ENCODE measurements at regions not wholly inside any gene's neighbourhood (a gene's known extent, or its start where the extent isn't known, plus 50 kb on each side); places are given as distances from the start of the nearest gene placed in this dataset.

GRCh38 chr7:18081617-18082016 is 54.0 kb upstream of the PRPS1L1 start:
- no peak for DNase-seq (ENCODE audit: low spot score)

DNA sequence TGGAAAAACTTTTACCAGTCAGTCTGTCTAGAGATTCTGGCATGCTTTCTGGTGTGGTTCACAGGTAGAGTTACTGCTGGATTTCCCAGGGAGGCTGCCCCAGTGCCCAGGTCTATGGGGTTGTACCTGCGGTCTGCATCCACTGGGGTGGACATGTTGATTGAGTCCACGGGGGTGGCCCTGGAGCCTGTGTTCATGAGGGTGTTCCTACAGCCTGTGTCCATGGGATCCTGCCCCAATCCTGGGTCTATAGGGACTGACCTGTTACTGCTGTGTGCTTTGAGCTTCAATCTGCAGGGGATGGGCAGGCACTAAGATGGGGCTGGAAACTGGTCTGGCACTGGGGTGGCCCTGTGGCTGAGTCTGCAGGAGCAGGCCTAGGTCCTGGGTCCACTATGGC is 54.5 kb upstream of the PRPS1L1 start:
- DNase-seq (ENCODE audit: low spot score): no peak

GRCh38 chr7:18086165-18087025 is 58.7 kb upstream of the PRPS1L1 start:
- DNase-seq (ENCODE audit: low spot score): peak; percentile 69

DNA sequence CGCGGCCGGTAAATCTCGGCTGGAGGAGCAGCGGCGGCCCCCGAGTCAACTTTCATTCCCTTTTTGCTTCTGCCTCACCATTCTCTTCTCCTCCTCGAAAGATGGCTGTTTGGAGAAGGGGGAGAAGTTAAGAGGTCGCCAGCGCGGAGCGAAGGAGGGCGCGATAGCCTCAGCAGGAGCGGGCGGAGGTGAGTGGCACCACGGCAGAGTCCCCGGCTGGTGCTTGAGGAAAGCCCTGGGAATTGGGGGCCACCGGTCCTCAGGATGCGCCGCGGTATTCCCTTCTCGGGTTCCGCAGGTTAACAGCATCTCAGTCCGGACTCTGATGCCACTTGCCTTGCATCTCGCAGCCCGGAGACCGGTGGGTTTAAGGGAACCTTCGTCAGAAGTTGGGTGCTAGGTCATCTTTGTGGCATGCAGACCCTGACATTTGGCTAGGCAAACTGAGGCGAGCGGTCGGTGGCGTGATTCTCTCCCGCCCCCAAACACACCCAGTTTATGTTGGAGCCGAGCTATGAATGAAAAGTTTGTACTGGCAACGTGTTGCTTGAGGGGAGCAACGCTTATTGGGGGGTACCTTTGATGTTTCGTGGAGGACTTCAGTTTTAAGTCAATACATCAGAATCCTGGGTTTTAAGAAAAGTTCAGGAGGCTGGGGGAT is 59.5 kb upstream of the PRPS1L1 start:
- peak; percentile 68 for DNase-seq (ENCODE audit: low spot score)

DNA sequence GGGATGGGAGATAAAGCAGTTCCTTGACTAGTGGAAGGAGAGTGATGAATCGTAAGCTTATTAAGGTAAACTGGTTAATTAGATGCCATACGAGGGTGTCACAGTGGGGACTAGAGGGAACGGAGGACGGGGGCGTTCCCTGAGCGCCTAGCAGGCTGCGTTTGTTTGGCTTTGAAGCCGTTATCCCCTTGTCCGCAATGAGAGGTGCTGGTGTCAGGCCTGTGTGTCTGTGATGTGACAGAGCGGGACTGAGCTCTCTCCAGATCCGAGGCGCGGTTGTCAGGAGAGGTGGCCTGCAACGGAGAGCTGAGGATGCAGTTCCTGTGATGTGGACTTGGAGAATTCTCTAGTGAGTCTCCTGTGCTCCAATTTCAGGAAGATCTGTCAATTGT is 60.0 kb upstream of the PRPS1L1 start:
- DNase-seq (ENCODE audit: low spot score): no peak

- no peak for DNase-seq (ENCODE audit: low spot score)
Measured at GRCh38 chr7:18096087-18096486, 68.4 kb upstream of the PRPS1L1 start.

- no peak for DNase-seq (ENCODE audit: low spot score)
Measured at GRCh38 chr7:18102576-18102975, 74.9 kb upstream of the PRPS1L1 start.

- no peak for DNase-seq (ENCODE audit: low spot score)
Measured at GRCh38 chr7:18103436-18104218, 76.0 kb upstream of the PRPS1L1 start.

DNA sequence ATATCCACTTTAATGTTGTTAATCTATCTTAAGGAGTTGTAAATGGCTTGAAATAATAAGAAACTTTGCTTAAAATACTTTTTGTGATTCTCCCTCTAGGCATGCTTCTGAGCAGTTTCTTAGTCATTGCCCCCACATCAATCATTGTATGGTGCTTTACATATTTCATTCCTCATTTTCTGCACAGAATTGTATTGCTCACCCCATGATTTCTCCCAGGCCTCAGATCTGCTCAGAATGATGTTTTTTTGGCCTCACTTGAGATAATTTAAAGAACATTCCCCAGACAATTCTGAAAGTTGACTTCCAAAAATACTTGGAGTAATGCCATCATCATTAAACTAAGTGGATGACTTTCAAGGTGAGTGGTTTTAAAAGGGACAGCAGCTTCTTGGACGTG is 82.1 kb upstream of the PRPS1L1 start:
- DNase-seq (ENCODE audit: low spot score): no peak

GRCh38 chr7:18116661-18117060 is 89.0 kb upstream of the PRPS1L1 start:
- DNase-seq (ENCODE audit: low spot score): no peak

GRCh38 chr7:18117482-18117881 is 89.8 kb upstream of the PRPS1L1 start:
- no peak for DNase-seq (ENCODE audit: low spot score)

DNA sequence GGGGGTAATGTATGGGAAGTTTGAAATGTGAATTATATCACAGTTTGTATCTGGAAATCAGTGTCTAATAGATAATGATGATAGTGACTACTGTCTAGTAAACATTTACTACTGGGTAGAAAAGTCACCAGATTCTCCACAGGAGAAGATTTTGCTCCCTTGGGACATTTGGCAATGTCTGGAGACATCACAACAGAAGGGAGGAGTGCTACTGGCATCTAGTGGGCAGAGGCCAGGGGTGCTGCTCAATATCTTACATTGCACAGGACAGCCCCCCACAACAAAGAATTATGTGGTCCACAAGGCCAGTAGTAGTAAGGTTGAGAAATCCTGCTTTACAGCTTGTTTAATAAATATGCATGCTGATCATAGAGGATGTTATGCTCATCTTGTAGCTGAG is 92.3 kb upstream of the PRPS1L1 start:
- DNase-seq (ENCODE audit: low spot score): no peak

DNA sequence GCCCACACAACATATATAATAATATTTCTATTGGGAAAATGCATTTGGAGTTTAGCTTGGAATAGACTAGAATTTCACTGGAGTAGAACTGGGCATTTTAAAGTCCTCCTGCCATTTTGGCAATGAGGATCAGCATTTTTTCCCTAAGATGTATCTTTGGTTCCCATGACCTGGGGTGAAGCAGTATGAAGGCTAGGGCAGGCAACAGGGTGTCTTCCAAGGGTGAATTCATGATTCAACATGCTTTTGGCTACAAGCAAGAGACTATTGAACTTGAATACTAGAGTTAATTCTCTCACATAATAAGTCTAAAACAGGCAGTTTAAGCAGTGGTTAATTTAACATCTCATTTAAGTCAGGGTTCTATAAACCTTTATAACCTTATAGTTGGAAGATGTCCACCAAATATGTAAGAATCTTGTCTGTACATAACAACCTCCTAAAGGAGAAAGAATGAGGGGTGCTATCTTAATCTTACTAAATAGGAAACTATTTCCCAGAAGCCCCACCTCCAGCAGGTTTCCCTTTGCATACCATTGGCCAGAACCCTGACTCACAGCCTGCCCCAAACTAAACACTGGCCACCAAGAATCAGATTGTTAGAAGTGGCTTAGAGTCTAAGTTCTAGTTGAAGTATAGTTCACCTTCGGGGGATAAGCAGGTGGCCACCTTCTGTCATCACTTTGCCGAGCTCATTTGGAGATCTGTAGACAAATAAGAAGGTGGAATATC is 96.0 kb upstream of the PRPS1L1 start:
- DNase-seq (ENCODE audit: low spot score): no peak

GRCh38 chr7:18125476-18125875 is 97.8 kb upstream of the PRPS1L1 start:
- DNase-seq (ENCODE audit: low spot score): no peak

- DNase-seq (ENCODE audit: low spot score): no peak
Measured at GRCh38 chr7:18126281-18126680, 98.6 kb upstream of the PRPS1L1 start.

GRCh38 chr7:18128846-18129245 is 101.2 kb upstream of the PRPS1L1 start:
- no peak for DNase-seq (ENCODE audit: low spot score)

- DNase-seq (ENCODE audit: low spot score): no peak
Measured at GRCh38 chr7:18132811-18133210, 105.2 kb upstream of the PRPS1L1 start.

DNA sequence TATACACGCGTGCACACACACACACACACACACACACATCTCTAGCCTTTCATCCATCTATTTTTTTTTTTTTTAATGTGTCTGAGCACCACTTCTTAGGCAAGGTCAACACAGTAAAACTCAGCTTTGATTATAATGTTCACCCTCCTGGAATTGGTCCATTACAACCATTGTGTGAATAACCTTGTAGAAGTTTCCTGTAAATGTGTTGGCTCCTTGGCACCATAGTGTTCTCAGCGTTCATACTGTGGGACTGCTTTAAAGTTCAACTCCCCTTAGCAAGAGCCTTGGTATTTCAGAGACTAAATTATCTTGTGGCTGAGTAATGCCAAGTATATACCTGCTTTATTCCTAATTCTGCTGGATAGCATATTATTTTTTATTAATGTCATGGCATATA is 106.3 kb upstream of the PRPS1L1 start:
- DNase-seq (ENCODE audit: low spot score): no peak

GRCh38 chr7:18140943-18141342 is 113.3 kb upstream of the PRPS1L1 start:
- no peak for DNase-seq (ENCODE audit: low spot score)

DNA sequence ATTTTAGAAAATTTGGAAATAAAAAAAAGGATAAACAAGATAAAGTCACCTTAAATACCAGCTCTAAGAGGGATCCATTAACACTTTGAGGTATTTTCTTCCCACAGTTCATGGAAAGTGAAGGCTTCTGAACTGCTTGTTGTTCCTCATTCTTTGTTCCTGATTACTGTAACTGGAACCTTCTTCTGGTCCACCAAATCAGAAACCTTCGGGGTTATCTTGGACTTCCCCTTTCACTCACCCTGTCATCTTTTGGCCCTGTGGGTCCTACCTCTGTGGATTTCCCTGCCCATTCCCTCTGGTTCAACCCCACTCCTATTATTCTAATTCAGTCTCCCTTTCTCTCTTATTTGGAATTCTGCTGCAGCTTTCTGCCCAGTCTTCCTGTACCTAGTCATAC is 116.5 kb upstream of the PRPS1L1 start:
- no peak for DNase-seq (ENCODE audit: low spot score)

DNA sequence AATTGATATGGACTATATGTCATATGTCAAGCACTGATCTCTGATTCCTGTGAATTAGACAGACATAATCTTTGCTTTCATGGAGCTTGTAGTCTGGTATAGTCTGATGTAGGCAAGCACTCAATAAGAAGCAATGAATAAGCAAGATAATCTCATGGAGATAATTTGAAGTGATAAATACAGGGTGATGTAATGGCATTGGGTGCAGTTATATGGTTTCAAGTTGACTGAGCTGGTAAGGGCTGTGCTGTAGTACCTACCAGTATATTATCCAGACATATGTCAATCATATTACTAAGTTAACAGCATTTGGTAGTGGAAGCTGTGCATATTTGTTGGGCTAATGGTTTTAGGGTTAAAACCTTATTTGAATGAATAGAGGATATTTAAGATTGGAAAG is 117.5 kb upstream of the PRPS1L1 start:
- no peak for DNase-seq (ENCODE audit: low spot score)

DNA sequence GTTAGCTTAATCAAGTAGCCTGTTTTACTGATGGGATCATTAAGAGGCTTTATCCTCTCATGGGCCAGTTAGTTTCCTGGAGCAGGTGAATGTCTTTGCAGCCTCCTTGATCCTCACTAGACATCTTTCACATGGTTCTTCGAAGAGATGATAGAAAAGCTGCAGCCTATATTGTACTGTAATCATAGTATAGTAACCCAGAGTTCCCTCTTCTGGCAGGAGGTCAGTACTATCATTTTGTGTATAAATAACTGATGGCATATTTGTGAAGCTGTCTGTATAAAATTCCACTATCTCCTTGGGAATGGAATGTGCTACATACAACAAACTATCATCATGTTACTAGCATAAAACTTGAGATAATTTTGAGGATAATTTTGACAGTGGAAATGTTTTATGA is 123.8 kb upstream of the PRPS1L1 start:
- no peak for DNase-seq (ENCODE audit: low spot score)
